Panc1 (cell line): ENCODE measurements at regions not wholly inside any gene's neighbourhood (a gene's known extent, or its start where the extent isn't known, plus 50 kb on each side); places are given as distances from the start of the nearest gene placed in this dataset.

Experiments
- SIN3A ChIP-seq: IDR thresholded peaks from 2 replicates; pipeline ENCODE4 v1.6.1; 2012; ENCODE audit warnings: low read depth, mild to moderate bottlenecking, low read length, moderate library complexity, borderline replicate concordance; ENCODE audit not compliant: insufficient read depth
- TCF7L2 ChIP-seq: IDR thresholded peaks from 2 replicates; pipeline ENCODE4 v1.6.1; 2011; ENCODE audit warnings: mild to moderate bottlenecking, low read depth, low read length, inconsistent platforms
- TF ChIP-seq, protein P1 (sequence below): fragments of 450-650 bp; IDR thresholded peaks from 2 replicates; pipeline ENCODE4 v1.5.1; 2017; ENCODE audit warnings: mild to moderate bottlenecking
- TF ChIP-seq, protein P2 (sequence below), 2 experiments: IDR thresholded peaks; 2 replicates each; pipeline ENCODE4 v1.6.1; 2011 to 2012; ENCODE audit warnings: low read depth in 2 of 2, control low read depth in 1 of 2, low read length in 1 of 2, mild to moderate bottlenecking in 1 of 2, moderate library complexity in 1 of 2; ENCODE audit not compliant: insufficient read depth in 1 of 2

DNA sequence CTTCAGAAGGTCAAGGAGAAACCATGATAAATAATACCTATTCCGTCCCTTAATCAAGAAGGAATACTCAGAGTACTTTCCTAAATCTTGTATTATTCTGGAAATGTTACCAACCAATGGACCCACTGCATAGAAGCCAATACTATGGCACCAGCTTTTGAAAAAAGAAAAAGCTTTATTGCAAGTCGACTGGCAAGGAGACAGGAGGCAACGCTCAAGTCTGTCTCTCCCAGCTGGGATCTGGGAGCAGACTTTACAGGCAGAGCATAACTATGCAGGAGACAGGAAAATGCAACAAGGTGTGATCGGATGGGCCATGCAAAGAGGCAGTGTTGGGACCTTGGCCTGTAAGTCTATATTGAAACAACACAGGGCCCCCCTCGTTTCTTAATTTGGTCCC, 132.4 kb downstream of the CHD9NB start:
- TF ChIP-seq, protein P1, sequence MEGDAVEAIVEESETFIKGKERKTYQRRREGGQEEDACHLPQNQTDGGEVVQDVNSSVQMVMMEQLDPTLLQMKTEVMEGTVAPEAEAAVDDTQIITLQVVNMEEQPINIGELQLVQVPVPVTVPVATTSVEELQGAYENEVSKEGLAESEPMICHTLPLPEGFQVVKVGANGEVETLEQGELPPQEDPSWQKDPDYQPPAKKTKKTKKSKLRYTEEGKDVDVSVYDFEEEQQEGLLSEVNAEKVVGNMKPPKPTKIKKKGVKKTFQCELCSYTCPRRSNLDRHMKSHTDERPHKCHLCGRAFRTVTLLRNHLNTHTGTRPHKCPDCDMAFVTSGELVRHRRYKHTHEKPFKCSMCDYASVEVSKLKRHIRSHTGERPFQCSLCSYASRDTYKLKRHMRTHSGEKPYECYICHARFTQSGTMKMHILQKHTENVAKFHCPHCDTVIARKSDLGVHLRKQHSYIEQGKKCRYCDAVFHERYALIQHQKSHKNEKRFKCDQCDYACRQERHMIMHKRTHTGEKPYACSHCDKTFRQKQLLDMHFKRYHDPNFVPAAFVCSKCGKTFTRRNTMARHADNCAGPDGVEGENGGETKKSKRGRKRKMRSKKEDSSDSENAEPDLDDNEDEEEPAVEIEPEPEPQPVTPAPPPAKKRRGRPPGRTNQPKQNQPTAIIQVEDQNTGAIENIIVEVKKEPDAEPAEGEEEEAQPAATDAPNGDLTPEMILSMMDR: no peak
- TF ChIP-seq SIN3A: no peak
- TF ChIP-seq TCF7L2: no peak
- TF ChIP-seq, protein P2, sequence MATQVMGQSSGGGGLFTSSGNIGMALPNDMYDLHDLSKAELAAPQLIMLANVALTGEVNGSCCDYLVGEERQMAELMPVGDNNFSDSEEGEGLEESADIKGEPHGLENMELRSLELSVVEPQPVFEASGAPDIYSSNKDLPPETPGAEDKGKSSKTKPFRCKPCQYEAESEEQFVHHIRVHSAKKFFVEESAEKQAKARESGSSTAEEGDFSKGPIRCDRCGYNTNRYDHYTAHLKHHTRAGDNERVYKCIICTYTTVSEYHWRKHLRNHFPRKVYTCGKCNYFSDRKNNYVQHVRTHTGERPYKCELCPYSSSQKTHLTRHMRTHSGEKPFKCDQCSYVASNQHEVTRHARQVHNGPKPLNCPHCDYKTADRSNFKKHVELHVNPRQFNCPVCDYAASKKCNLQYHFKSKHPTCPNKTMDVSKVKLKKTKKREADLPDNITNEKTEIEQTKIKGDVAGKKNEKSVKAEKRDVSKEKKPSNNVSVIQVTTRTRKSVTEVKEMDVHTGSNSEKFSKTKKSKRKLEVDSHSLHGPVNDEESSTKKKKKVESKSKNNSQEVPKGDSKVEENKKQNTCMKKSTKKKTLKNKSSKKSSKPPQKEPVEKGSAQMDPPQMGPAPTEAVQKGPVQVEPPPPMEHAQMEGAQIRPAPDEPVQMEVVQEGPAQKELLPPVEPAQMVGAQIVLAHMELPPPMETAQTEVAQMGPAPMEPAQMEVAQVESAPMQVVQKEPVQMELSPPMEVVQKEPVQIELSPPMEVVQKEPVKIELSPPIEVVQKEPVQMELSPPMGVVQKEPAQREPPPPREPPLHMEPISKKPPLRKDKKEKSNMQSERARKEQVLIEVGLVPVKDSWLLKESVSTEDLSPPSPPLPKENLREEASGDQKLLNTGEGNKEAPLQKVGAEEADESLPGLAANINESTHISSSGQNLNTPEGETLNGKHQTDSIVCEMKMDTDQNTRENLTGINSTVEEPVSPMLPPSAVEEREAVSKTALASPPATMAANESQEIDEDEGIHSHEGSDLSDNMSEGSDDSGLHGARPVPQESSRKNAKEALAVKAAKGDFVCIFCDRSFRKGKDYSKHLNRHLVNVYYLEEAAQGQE (IDR thresholded peaks at IDR 0.05; ENCODE audit: insufficient read depth in 1 of 2, low read depth in 2 of 2, low read length in 1 of 2): no peak
